ENCODE measurements at regions not wholly inside any gene's neighbourhood (a gene's known extent, or its start where the extent isn't known, plus 50 kb on each side); places are given as distances from the start of the nearest gene placed in this dataset.

GRCh38 chr3:144810160-144810559, 838.5 kb downstream of the DIPK2A start:
- Histone ChIP-seq H2AK5ac (ENCODE audit: low read length, severe bottlenecking) (no peak overlapping the region), H2BK12ac (ENCODE audit: low read length in 2 of 2) (no peak overlapping the region), H3K9ac (ENCODE audit: low read length) (no peak overlapping the region), H3K9me3 (ENCODE audit: control insufficient read depth, low read length) (peaks cover 4% of the 10 kb centered on the region), H2BK15ac (ENCODE audit: low read depth, poor library complexity, severe bottlenecking) (no peak overlapping the region), H3K4me2 (ENCODE audit: low read length, poor library complexity, severe bottlenecking) (no peak overlapping the region), H3K23ac (ENCODE audit: low read length in 2 of 2) (no peak overlapping the region), H2BK5ac (ENCODE audit: low read depth, low read length, poor library complexity, severe bottlenecking) (no peak overlapping the region), H2AFZ (ENCODE audit: low read depth, low read length) (no peak overlapping the region), H3K14ac (ENCODE audit: low read length in 2 of 2) (no peak overlapping the region), H4K91ac (ENCODE audit: low read length) (no peak overlapping the region), H3K27me3 (ENCODE audit: control insufficient read depth in 1 of 2, insufficient read depth in 1 of 2, low read length in 2 of 2) (no peaks in the 10 kb centered on the region), H3K79me1 (replicated peaks; ENCODE audit: low read length, poor library complexity, severe bottlenecking) (no peaks in the 10 kb centered on the region), H3K4ac (ENCODE audit: low read depth in 1 of 2, low read length in 2 of 2) (no peak overlapping the region), H2BK120ac (ENCODE audit: low read depth, low read length) (no peak overlapping the region), H3K36me3 (ENCODE audit: control insufficient read depth in 1 of 2, insufficient read depth in 2 of 2, low read depth in 1 of 2, low read length in 2 of 2) (no peaks in the 10 kb centered on the region), H3K27ac (ENCODE audit: low read length, poor library complexity, severe bottlenecking) (no peak overlapping the region), H4K8ac (ENCODE audit: low read length) (no peak overlapping the region), H3K18ac (ENCODE audit: low read depth in 1 of 2, low read length in 2 of 2) (no peak overlapping the region), H3K4me3 (ENCODE audit: insufficient read depth in 1 of 2, low read depth in 1 of 2, low read length in 2 of 2) (no peak overlapping the region), H3K4me1 (ENCODE audit: control insufficient read depth, insufficient read depth, low read depth, low read length) (no peaks in the 10 kb centered on the region)
- WGBS: 82% methylated on average over 1 of the region's 1 CpG
- DNase-seq: no peak

- no peak overlapping the region for H3K18ac ChIP-seq (ENCODE audit: low read depth in 1 of 2, low read length in 2 of 2)
- DNase-seq: no peak
- H4K91ac ChIP-seq (ENCODE audit: low read length): no peak overlapping the region
- H3K27ac ChIP-seq (ENCODE audit: low read length, poor library complexity, severe bottlenecking): no peak overlapping the region
- H3K4me3 ChIP-seq (ENCODE audit: insufficient read depth in 1 of 2, low read depth in 1 of 2, low read length in 2 of 2): no peak overlapping the region
- H3K27me3 ChIP-seq (ENCODE audit: control insufficient read depth in 1 of 2, insufficient read depth in 1 of 2, low read length in 2 of 2): no peaks in the 10 kb centered on the region
- H3K79me1 ChIP-seq (replicated peaks; ENCODE audit: low read length, poor library complexity, severe bottlenecking): no peaks in the 10 kb centered on the region
- H2BK15ac ChIP-seq (ENCODE audit: low read depth, poor library complexity, severe bottlenecking): no peak overlapping the region
- no peak overlapping the region for H2AK5ac ChIP-seq (ENCODE audit: low read length, severe bottlenecking)
- no CpG with 5 or more reads among the region's 3 CpGs for WGBS
- no peaks in the 10 kb centered on the region for H3K36me3 ChIP-seq (ENCODE audit: control insufficient read depth in 1 of 2, insufficient read depth in 2 of 2, low read depth in 1 of 2, low read length in 2 of 2)
- no peak overlapping the region for H3K4me2 ChIP-seq (ENCODE audit: low read length, poor library complexity, severe bottlenecking)
- H3K23ac ChIP-seq (ENCODE audit: low read length in 2 of 2): no peak overlapping the region
- no peak overlapping the region for H2AFZ ChIP-seq (ENCODE audit: low read depth, low read length)
- no peaks in the 10 kb centered on the region for H3K4me1 ChIP-seq (ENCODE audit: control insufficient read depth, insufficient read depth, low read depth, low read length)
- H4K8ac ChIP-seq (ENCODE audit: low read length): no peak overlapping the region
- H3K9ac ChIP-seq (ENCODE audit: low read length): no peak overlapping the region
- H2BK5ac ChIP-seq (ENCODE audit: low read depth, low read length, poor library complexity, severe bottlenecking): no peak overlapping the region
- H3K14ac ChIP-seq (ENCODE audit: low read length in 2 of 2): no peak overlapping the region
- H2BK12ac ChIP-seq (ENCODE audit: low read length in 2 of 2): no peak overlapping the region
- H3K9me3 ChIP-seq (ENCODE audit: control insufficient read depth, low read length): no peaks in the 10 kb centered on the region
- no peak overlapping the region for H3K4ac ChIP-seq (ENCODE audit: low read depth in 1 of 2, low read length in 2 of 2)
- no peak overlapping the region for H2BK120ac ChIP-seq (ENCODE audit: low read depth, low read length)
Measured at GRCh38 chr3:144815655-144816054, 844.0 kb downstream of the DIPK2A start.

- no CpG with 5 or more reads among the region's 2 CpGs for WGBS
- Histone ChIP-seq H3K9ac (ENCODE audit: low read length) (no peak overlapping the region), H2AFZ (ENCODE audit: low read depth, low read length) (no peak overlapping the region), H3K18ac (ENCODE audit: low read depth in 1 of 2, low read length in 2 of 2) (no peak overlapping the region), H3K4me1 (ENCODE audit: control insufficient read depth, insufficient read depth, low read depth, low read length) (no peaks in the 10 kb centered on the region), H3K4me2 (ENCODE audit: low read length, poor library complexity, severe bottlenecking) (no peak overlapping the region), H2BK15ac (ENCODE audit: low read depth, poor library complexity, severe bottlenecking) (no peak overlapping the region), H4K8ac (ENCODE audit: low read length) (no peak overlapping the region), H3K36me3 (ENCODE audit: control insufficient read depth in 1 of 2, insufficient read depth in 2 of 2, low read depth in 1 of 2, low read length in 2 of 2) (no peaks in the 10 kb centered on the region), H2BK5ac (ENCODE audit: low read depth, low read length, poor library complexity, severe bottlenecking) (no peak overlapping the region), H4K91ac (ENCODE audit: low read length) (no peak overlapping the region), H3K79me1 (replicated peaks; ENCODE audit: low read length, poor library complexity, severe bottlenecking) (no peaks in the 10 kb centered on the region), H2BK120ac (ENCODE audit: low read depth, low read length) (no peak overlapping the region), H3K9me3 (ENCODE audit: control insufficient read depth, low read length) (no peaks in the 10 kb centered on the region), H2AK5ac (ENCODE audit: low read length, severe bottlenecking) (no peak overlapping the region), H3K4ac (ENCODE audit: low read depth in 1 of 2, low read length in 2 of 2) (no peak overlapping the region), H2BK12ac (ENCODE audit: low read length in 2 of 2) (no peak overlapping the region), H3K23ac (ENCODE audit: low read length in 2 of 2) (no peak overlapping the region), H3K27ac (ENCODE audit: low read length, poor library complexity, severe bottlenecking) (no peak overlapping the region), H3K27me3 (ENCODE audit: control insufficient read depth in 1 of 2, insufficient read depth in 1 of 2, low read length in 2 of 2) (no peaks in the 10 kb centered on the region), H3K14ac (ENCODE audit: low read length in 2 of 2) (no peak overlapping the region), H3K4me3 (ENCODE audit: insufficient read depth in 1 of 2, low read depth in 1 of 2, low read length in 2 of 2) (no peak overlapping the region)
- no peak for DNase-seq
Measured at GRCh38 chr3:144816323-144816722, 844.7 kb downstream of the DIPK2A start.

GRCh38 chr3:144818973-144819372, 847.4 kb downstream of the DIPK2A start:
- no peak overlapping the region for H2BK5ac ChIP-seq (ENCODE audit: low read depth, low read length, poor library complexity, severe bottlenecking)
- no peaks in the 10 kb centered on the region for H3K79me1 ChIP-seq (replicated peaks; ENCODE audit: low read length, poor library complexity, severe bottlenecking)
- H4K8ac ChIP-seq (ENCODE audit: low read length): no peak overlapping the region
- no peak overlapping the region for H2BK15ac ChIP-seq (ENCODE audit: low read depth, poor library complexity, severe bottlenecking)
- no peak overlapping the region for H3K9ac ChIP-seq (ENCODE audit: low read length)
- no peaks in the 10 kb centered on the region for H3K27me3 ChIP-seq (ENCODE audit: control insufficient read depth in 1 of 2, insufficient read depth in 1 of 2, low read length in 2 of 2)
- no peak overlapping the region for H3K18ac ChIP-seq (ENCODE audit: low read depth in 1 of 2, low read length in 2 of 2)
- no peak overlapping the region for H3K27ac ChIP-seq (ENCODE audit: low read length, poor library complexity, severe bottlenecking)
- H3K4me1 ChIP-seq (ENCODE audit: control insufficient read depth, insufficient read depth, low read depth, low read length): no peaks in the 10 kb centered on the region
- no peak overlapping the region for H2AK5ac ChIP-seq (ENCODE audit: low read length, severe bottlenecking)
- H3K9me3 ChIP-seq (ENCODE audit: control insufficient read depth, low read length): no peaks in the 10 kb centered on the region
- no peak overlapping the region for H2AFZ ChIP-seq (ENCODE audit: low read depth, low read length)
- no peak overlapping the region for H3K4me3 ChIP-seq (ENCODE audit: insufficient read depth in 1 of 2, low read depth in 1 of 2, low read length in 2 of 2)
- H3K4me2 ChIP-seq (ENCODE audit: low read length, poor library complexity, severe bottlenecking): no peak overlapping the region
- DNase-seq: no peak
- no peak overlapping the region for H4K91ac ChIP-seq (ENCODE audit: low read length)
- H2BK12ac ChIP-seq (ENCODE audit: low read length in 2 of 2): no peak overlapping the region
- no peak overlapping the region for H3K4ac ChIP-seq (ENCODE audit: low read depth in 1 of 2, low read length in 2 of 2)
- H2BK120ac ChIP-seq (ENCODE audit: low read depth, low read length): no peak overlapping the region
- no peak overlapping the region for H3K14ac ChIP-seq (ENCODE audit: low read length in 2 of 2)
- H3K36me3 ChIP-seq (ENCODE audit: control insufficient read depth in 1 of 2, insufficient read depth in 2 of 2, low read depth in 1 of 2, low read length in 2 of 2): no peaks in the 10 kb centered on the region
- H3K23ac ChIP-seq (ENCODE audit: low read length in 2 of 2): no peak overlapping the region
